Vagina (tissue), 2 donors: ENCODE measurements at regions not wholly inside any gene's neighbourhood (a gene's known extent, or its start where the extent isn't known, plus 50 kb on each side); places are given as distances from the start of the nearest gene placed in this dataset.

ENCODE experiments used
- DNase-seq, 2 donors: peaks; one replicate each; pipeline ENCODE4 v3.0.0-alpha.2; 2017; ENCODE audit errors: extremely low spot score in 2 of 2
- H3K27ac ChIP-seq: fragments of 200-600 bp; sonication (generic); one replicate; pipeline ENCODE4 v1.5.1; 2019
- H3K27me3 ChIP-seq: fragments of 200-600 bp; sonication (generic); one replicate; pipeline ENCODE4 v1.5.1; 2019
- H3K36me3 ChIP-seq, 2 donors: fragments of 200-600 bp; sonication (generic); one replicate each; pipeline ENCODE4 v1.5.1; 2017 to 2019
- H3K4me1 ChIP-seq: fragments of 200-600 bp; sonication (generic); one replicate; pipeline ENCODE4 v1.5.1; 2019
- H3K4me3 ChIP-seq, 2 donors: fragments of 200-600 bp; sonication (generic); 1 replicate in 1 of 2; 2 replicates in 1 of 2; pipeline ENCODE4 v1.5.1; 2016 to 2019
- H3K9me3 ChIP-seq: fragments of 200-600 bp; sonication (generic); one replicate; pipeline ENCODE4 v1.5.1; 2019
- CTCF ChIP-seq, 3 experiments: fragments of 450-650 bp in 2 of 3; fragments of 200-600 bp in 1 of 3; sonication (generic) in 1 of 3; IDR thresholded peaks; one replicate each; pipeline ENCODE4 v1.5.1; 2017 to 2019; ENCODE audit warnings: antibody characterized with exemption in 3 of 3, mild to moderate bottlenecking in 2 of 3, moderate library complexity in 2 of 3
- POLR2A ChIP-seq, 2 donors: fragments of 450-650 bp; IDR thresholded peaks; one replicate each; pipeline ENCODE4 v1.6.1; 2017; ENCODE audit warnings: antibody characterized with exemption in 2 of 2, mild to moderate bottlenecking in 2 of 2, moderate library complexity in 2 of 2
- POLR2AphosphoS5 ChIP-seq, 2 donors: sonication (generic); formaldehyde crosslinking; IDR thresholded peaks; one replicate each; pipeline ENCODE4 v1.9.0; 2017; ENCODE audit warnings: antibody characterized with exemption in 2 of 2, mild to moderate bottlenecking in 2 of 2, low read depth in 1 of 2; ENCODE audit not compliant: insufficient read depth in 1 of 2
- intact Hi-C: fragments of 100-400 bp; cut with DNase I; formaldehyde crosslinking; loops from one replicate; pipeline ENCODE4 v1.15.1; 2023

GRCh38 chr9:75691408-75691807 is 199.1 kb upstream of the PCSK5 start:
- intact Hi-C loops, result no loop called here
- Histone ChIP-seq H3K36me3 (no peaks in the 10 kb centered on the region), H3K27ac (no peak overlapping the region), H3K9me3 (no peaks in the 10 kb centered on the region), H3K4me1 (no peaks in the 10 kb centered on the region), H3K4me3 (no peak overlapping the region), H3K27me3 (no peaks in the 10 kb centered on the region)
- no peak for DNase-seq
- no peak for TF ChIP-seq POLR2AphosphoS5 (IDR thresholded peaks at IDR 0.05; ENCODE audit: insufficient read depth in 1 of 2, low read depth in 1 of 2)
- no peak for TF ChIP-seq CTCF (IDR thresholded peaks at IDR 0.05)
- TF ChIP-seq POLR2A (IDR thresholded peaks at IDR 0.05), result no peak

GRCh38 chr9:75692309-75692708 is 198.2 kb upstream of the PCSK5 start:
- Histone ChIP-seq H3K4me3 (no peak overlapping the region), H3K9me3 (no peaks in the 10 kb centered on the region), H3K36me3 (no peaks in the 10 kb centered on the region), H3K27ac (no peak overlapping the region), H3K27me3 (no peaks in the 10 kb centered on the region), H3K4me1 (no peaks in the 10 kb centered on the region)
- no peak for DNase-seq
- no peak for TF ChIP-seq CTCF (IDR thresholded peaks at IDR 0.05)
- no peak for TF ChIP-seq POLR2AphosphoS5 (IDR thresholded peaks at IDR 0.05; ENCODE audit: insufficient read depth in 1 of 2, low read depth in 1 of 2)
- no peak for TF ChIP-seq POLR2A (IDR thresholded peaks at IDR 0.05)
- intact Hi-C loops, result no loop called here

GRCh38 chr9:75695921-75696320 is 194.6 kb upstream of the PCSK5 start:
- H3K4me3 ChIP-seq, result no peak overlapping the region
- H3K4me1 ChIP-seq, result no peaks in the 10 kb centered on the region
- intact Hi-C loops, result no loop called here
- TF ChIP-seq CTCF (IDR thresholded peaks at IDR 0.05) (no peak), POLR2A (IDR thresholded peaks at IDR 0.05) (no peak), POLR2AphosphoS5 (IDR thresholded peaks at IDR 0.05; ENCODE audit: insufficient read depth in 1 of 2, low read depth in 1 of 2) (no peak)
- no peaks in the 10 kb centered on the region for H3K9me3 ChIP-seq
- H3K27ac ChIP-seq, result no peak overlapping the region
- DNase-seq, result no peak
- no peaks in the 10 kb centered on the region for H3K27me3 ChIP-seq
- H3K36me3 ChIP-seq, result no peaks in the 10 kb centered on the region

- no peak for DNase-seq
- Histone ChIP-seq H3K27me3 (no peaks in the 10 kb centered on the region), H3K4me1 (no peaks in the 10 kb centered on the region), H3K27ac (no peak overlapping the region), H3K9me3 (no peaks in the 10 kb centered on the region), H3K36me3 (no peaks in the 10 kb centered on the region), H3K4me3 (no peak overlapping the region)
- TF ChIP-seq POLR2AphosphoS5 (IDR thresholded peaks at IDR 0.05; ENCODE audit: insufficient read depth in 1 of 2, low read depth in 1 of 2), result no peak
- no peak for TF ChIP-seq CTCF (IDR thresholded peaks at IDR 0.05)
- TF ChIP-seq POLR2A (IDR thresholded peaks at IDR 0.05), result no peak
- intact Hi-C loops, result no loop called here
Observed at GRCh38 chr9:75699017-75699416, 191.5 kb upstream of the PCSK5 start.

- intact Hi-C loops, result no loop called here
- Histone ChIP-seq H3K4me1 (no peaks in the 10 kb centered on the region), H3K4me3 (no peak overlapping the region), H3K27me3 (no peaks in the 10 kb centered on the region), H3K27ac (no peak overlapping the region), H3K9me3 (no peaks in the 10 kb centered on the region), H3K36me3 (no peaks in the 10 kb centered on the region)
- TF ChIP-seq POLR2AphosphoS5 (IDR thresholded peaks at IDR 0.05; ENCODE audit: insufficient read depth in 1 of 2, low read depth in 1 of 2) (no peak), POLR2A (IDR thresholded peaks at IDR 0.05) (no peak)
- DNase-seq, result no peak
Observed at GRCh38 chr9:75699625-75700251, 190.7 kb upstream of the PCSK5 start.
